ENCODE measurements at regions not wholly inside any gene's neighbourhood (a gene's known extent, or its start where the extent isn't known, plus 50 kb on each side); places are given as distances from the start of the nearest gene placed in this dataset.

DNA sequence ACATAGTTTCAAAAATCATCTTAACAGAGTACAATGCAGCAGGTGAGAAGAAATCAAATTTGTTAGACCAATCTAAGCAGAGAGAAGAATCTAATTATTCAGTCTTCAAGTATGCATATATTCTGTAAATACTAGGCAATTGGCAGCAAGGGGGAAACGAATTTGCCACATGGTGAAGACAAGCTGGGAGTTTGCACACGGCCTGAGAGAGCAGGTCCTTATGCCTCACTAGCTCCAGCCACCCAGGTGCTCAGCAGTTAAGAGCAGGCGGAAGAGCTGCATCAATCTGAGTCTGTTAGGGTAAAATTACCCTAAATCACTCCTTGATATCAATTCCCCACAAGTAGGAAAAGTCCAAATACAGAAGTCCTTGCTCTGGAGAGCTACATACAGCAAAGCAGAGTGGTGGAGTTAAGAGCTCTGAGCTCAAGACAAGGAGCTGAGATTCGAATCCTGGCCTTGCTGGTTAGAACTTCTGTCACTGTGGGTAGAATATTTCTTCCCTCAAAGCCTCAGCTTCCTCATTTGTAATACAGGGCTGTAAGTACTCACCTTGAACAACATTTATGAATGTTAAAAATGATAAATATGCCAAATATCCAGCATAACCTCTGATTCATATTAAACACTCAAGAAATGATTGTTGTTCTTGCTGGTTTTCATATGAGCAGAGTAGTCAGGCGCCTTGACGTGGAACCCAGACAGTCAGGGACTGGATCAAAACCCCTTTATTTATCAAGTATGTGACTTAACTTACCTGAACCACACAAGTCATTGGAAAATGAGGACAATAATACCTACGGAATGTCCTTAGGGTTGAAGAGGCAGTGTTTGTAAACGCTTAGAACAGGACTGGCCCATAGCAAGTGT, 444.2 kb downstream of the CDH26 start:
- Histone ChIP-seq H3K9ac (ENCODE audit: low read depth, low read length) (no peak overlapping the region), H3K23ac (ENCODE audit: low read depth, low read length) (no peak overlapping the region), H3K36me3 (ENCODE audit: control insufficient read depth, insufficient read depth, low read length) (no peaks in the 10 kb centered on the region), H3K4ac (ENCODE audit: low read depth, low read length) (no peak overlapping the region), H3K56ac (ENCODE audit: extremely low read depth, insufficient read depth, low read length) (no peak overlapping the region), H3K9me3 (ENCODE audit: control insufficient read depth, insufficient read depth, low read length) (peaks cover 20% of the 10 kb centered on the region), H3K27ac (ENCODE audit: insufficient read depth, low read length) (no peak overlapping the region), H4K91ac (ENCODE audit: insufficient read depth, low read depth, low read length) (no peak overlapping the region), H3K4me1 (ENCODE audit: control insufficient read depth, insufficient read depth, low read length) (no peaks in the 10 kb centered on the region), H3K14ac (replicated peaks; ENCODE audit: low read depth, low read length) (no peak overlapping the region), H3K9me1 (ENCODE audit: insufficient read depth, low read length) (no peaks in the 10 kb centered on the region), H4K8ac (ENCODE audit: low read depth in 2 of 2, low read length in 2 of 2) (no peak overlapping the region), H4K20me1 (ENCODE audit: insufficient read depth, low read length) (no peaks in the 10 kb centered on the region), H2AFZ (replicated peaks; ENCODE audit: low read length, poor library complexity) (no peak overlapping the region), H3K18ac (ENCODE audit: low read depth, low read length) (no peak overlapping the region), H2AK5ac (ENCODE audit: low read depth, low read length) (no peak overlapping the region), H4K5ac (ENCODE audit: low read depth, low read length) (no peak overlapping the region), H3K4me2 (ENCODE audit: low read depth, low read length) (no peak overlapping the region), H2AK9ac (replicated peaks; ENCODE audit: low read depth, low read length, poor library complexity) (no peak overlapping the region), H2BK120ac (ENCODE audit: low read depth, low read length) (no peak overlapping the region), H3K27me3 (ENCODE audit: control insufficient read depth, insufficient read depth, low read length) (no peaks in the 10 kb centered on the region), H3K79me1 (ENCODE audit: low read depth in 1 of 2, low read length in 2 of 2) (no peaks in the 10 kb centered on the region), H2BK15ac (ENCODE audit: low read depth, low read length) (no peak overlapping the region), H3K4me3 (ENCODE audit: insufficient read depth, low read depth, low read length) (no peak overlapping the region), H2BK20ac (ENCODE audit: low read depth, low read length) (no peak overlapping the region), H2BK5ac (ENCODE audit: low read depth, low read length, poor library complexity, severe bottlenecking) (no peak overlapping the region)
- no CpG with 5 or more reads among the region's 8 CpGs for WGBS, 2 experiments (ENCODE audit: extremely low coverage in 2 of 2, insufficient read length in 1 of 2)
- no TSS peak for BruUV-seq (replicated peaks)
- ChIA-PET POLR2A (ENCODE audit: unreplicated experiment) (no interaction called here), CTCF (no interaction called here)
- ATAC-seq (ENCODE audit: low read depth) (no peak), DNase-seq (no peak)
- dilution Hi-C loops (cut with HindIII; ENCODE audit: low sequenced_read_pairs, unreplicated experiment) = no loop called here
- TF ChIP-seq RAD21 (IDR thresholded peaks at IDR 0.05; ENCODE audit: low read length) (no peak), POLR2A (IDR thresholded peaks at IDR 0.05; ENCODE audit: low read depth, low read length) (no peak), MAZ (IDR thresholded peaks at IDR 0.05; ENCODE audit: borderline replicate concordance, low read depth, low read length) (no peak), RFX5 (IDR thresholded peaks at IDR 0.05; ENCODE audit: low read depth, low read length) (no peak), FOS (IDR thresholded peaks at IDR 0.05; ENCODE audit: low read depth, low read length) (no peak), SMC3 (IDR thresholded peaks at IDR 0.05; ENCODE audit: low read depth, low read length) (no peak)
- TF ChIP-seq, protein P1, sequence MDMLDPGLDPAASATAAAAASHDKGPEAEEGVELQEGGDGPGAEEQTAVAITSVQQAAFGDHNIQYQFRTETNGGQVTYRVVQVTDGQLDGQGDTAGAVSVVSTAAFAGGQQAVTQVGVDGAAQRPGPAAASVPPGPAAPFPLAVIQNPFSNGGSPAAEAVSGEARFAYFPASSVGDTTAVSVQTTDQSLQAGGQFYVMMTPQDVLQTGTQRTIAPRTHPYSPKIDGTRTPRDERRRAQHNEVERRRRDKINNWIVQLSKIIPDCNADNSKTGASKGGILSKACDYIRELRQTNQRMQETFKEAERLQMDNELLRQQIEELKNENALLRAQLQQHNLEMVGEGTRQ (IDR thresholded peaks at IDR 0.05; ENCODE audit: low read depth, low read length) = no peak
- in situ Hi-C loops (cut with MboI; ENCODE audit: low sequenced_read_pairs) = no loop called here
- intact Hi-C loops (cut with micrococcal nuclease) = no loop called here
